HepG2 (cell line): ENCODE measurements at regions not wholly inside any gene's neighbourhood (a gene's known extent, or its start where the extent isn't known, plus 50 kb on each side); places are given as distances from the start of the nearest gene placed in this dataset.

Experiments used
- ASH2L ChIP-seq: fragments of 300-600, 200-600 bp; sonication (generic); IDR thresholded peaks from 2 replicates; pipeline ENCODE4 v1.7.0; 2017; ENCODE audit warnings: low read depth, mild to moderate bottlenecking, moderate library complexity, mixed read lengths, low read length; ENCODE audit not compliant: insufficient read length
- CREB1 ChIP-seq, 2 experiments: fragments of 450-650 bp in 1 of 2; IDR thresholded peaks; 2 replicates each; pipeline ENCODE4 v1.6.1; 2016 to 2017; ENCODE audit warnings: control low read depth in 1 of 2, mild to moderate bottlenecking in 1 of 2, missing compliant biosample characterization in 1 of 2, missing genetic modification characterization in 1 of 2
- PLRG1 ChIP-seq: fragments of 450-650 bp; conservative IDR thresholded peaks from 2 replicates; pipeline ENCODE4 v1.6.1; 2016
- ZNF138 ChIP-seq: sonication (generic); formaldehyde crosslinking; IDR thresholded peaks from 2 replicates; pipeline ENCODE4 v1.5.0; 2020; ENCODE audit warnings: mild to moderate bottlenecking, low read depth, missing genetic modification reagents
- TF ChIP-seq, protein P1 (sequence below): sonication (generic); formaldehyde crosslinking; IDR thresholded peaks from 2 replicates; pipeline ENCODE4 v1.5.0; 2020; ENCODE audit warnings: mild to moderate bottlenecking, missing genetic modification reagents, moderate library complexity

GRCh38 chr6:133171989-133172604 lies 69.1 kb upstream of the EYA4 start:
- TF ChIP-seq ZNF138 (CRISPR knock-in tag) (no peak), ASH2L (no peak), PLRG1 (no peak), CREB1 (IDR thresholded peaks at IDR 0.05) (no peak), CREB1 (CRISPR knock-in tag; IDR thresholded peaks at IDR 0.05) (no peak)
- TF ChIP-seq, protein P1, sequence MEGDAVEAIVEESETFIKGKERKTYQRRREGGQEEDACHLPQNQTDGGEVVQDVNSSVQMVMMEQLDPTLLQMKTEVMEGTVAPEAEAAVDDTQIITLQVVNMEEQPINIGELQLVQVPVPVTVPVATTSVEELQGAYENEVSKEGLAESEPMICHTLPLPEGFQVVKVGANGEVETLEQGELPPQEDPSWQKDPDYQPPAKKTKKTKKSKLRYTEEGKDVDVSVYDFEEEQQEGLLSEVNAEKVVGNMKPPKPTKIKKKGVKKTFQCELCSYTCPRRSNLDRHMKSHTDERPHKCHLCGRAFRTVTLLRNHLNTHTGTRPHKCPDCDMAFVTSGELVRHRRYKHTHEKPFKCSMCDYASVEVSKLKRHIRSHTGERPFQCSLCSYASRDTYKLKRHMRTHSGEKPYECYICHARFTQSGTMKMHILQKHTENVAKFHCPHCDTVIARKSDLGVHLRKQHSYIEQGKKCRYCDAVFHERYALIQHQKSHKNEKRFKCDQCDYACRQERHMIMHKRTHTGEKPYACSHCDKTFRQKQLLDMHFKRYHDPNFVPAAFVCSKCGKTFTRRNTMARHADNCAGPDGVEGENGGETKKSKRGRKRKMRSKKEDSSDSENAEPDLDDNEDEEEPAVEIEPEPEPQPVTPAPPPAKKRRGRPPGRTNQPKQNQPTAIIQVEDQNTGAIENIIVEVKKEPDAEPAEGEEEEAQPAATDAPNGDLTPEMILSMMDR (CRISPR knock-in tag): no peak
